ENCODE measurements at regions not wholly inside any gene's neighbourhood (a gene's known extent, or its start where the extent isn't known, plus 50 kb on each side); places are given as distances from the start of the nearest gene placed in this dataset.

- TF ChIP-seq CTCF (IDR thresholded peaks at IDR 0.05) (no peak), POLR2A (IDR thresholded peaks at IDR 0.05) (no peak)
These were observed 1484.8 kb downstream of the EFNB2 start for GRCh38 chr13:105050686-105051085.
